ENCODE measurements at regions not wholly inside any gene's neighbourhood (a gene's known extent, or its start where the extent isn't known, plus 50 kb on each side); places are given as distances from the start of the nearest gene placed in this dataset.

DNA sequence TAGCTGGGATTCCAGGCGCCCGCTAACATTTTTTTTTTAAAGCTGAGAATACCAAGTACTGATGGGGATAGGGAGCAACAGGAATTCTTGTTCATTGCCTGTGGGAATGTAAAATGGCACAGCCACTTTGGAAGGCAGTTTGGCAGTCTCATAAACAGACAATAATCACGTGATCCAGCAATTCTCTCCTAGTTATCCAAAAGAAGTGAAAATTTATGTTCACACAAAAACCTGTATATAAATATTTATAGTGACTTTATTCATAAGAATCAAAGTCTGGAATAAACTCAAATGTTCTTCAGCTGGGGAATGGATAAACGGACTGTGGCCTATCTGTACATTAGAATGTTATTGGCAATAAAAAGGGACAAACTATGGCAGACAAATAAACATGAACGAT lies 72.5 kb upstream of the NEO1 start:
- no peak overlapping the region for H3K9ac ChIP-seq (ENCODE audit: low read length)
- no peaks in the 10 kb centered on the region for H3K79me2 ChIP-seq (ENCODE audit: insufficient read depth, low read length)
- DNase-seq (ENCODE audit: low read depth) (no peak), FAIRE-seq (no peak)
- Mint-ChIP-seq H3K4me1 (ENCODE audit: low read depth, unreplicated experiment) (no peaks in the 10 kb centered on the region), H3K36me3 (ENCODE audit: low read depth, unreplicated experiment) (no peaks in the 10 kb centered on the region), H3K9me3 (ENCODE audit: unreplicated experiment) (peaks cover 4% of the 10 kb centered on the region), H3K27ac (ENCODE audit: unreplicated experiment) (no peak overlapping the region), H3K27me3 (ENCODE audit: low read depth, unreplicated experiment) (peaks cover 11% of the 10 kb centered on the region), H3K4me3 (ENCODE audit: unreplicated experiment) (no peak overlapping the region)
- no peak overlapping the region for H2AFZ ChIP-seq (ENCODE audit: low read depth, low read length)
- no peaks in the 10 kb centered on the region for H4K20me1 ChIP-seq (ENCODE audit: insufficient read depth, low read length)
- H3K27ac ChIP-seq (ENCODE audit: low read depth, low read length) = no peak overlapping the region
- H3K4me1 ChIP-seq (ENCODE audit: insufficient read depth, low read length) = no peaks in the 10 kb centered on the region
- no peaks in the 10 kb centered on the region for H3K9me3 ChIP-seq (ENCODE audit: insufficient read depth, low read depth, low read length)
- H3K4me3 ChIP-seq (ENCODE audit: insufficient read depth, low read depth, low read length) = no peak overlapping the region
- H3K27me3 ChIP-seq (ENCODE audit: insufficient read depth, low read length) = peaks cover 2% of the 10 kb centered on the region
- TF ChIP-seq EZH2 (IDR thresholded peaks at IDR 0.05; ENCODE audit: insufficient read depth, low read length) = no peak
- TF ChIP-seq, protein P1, sequence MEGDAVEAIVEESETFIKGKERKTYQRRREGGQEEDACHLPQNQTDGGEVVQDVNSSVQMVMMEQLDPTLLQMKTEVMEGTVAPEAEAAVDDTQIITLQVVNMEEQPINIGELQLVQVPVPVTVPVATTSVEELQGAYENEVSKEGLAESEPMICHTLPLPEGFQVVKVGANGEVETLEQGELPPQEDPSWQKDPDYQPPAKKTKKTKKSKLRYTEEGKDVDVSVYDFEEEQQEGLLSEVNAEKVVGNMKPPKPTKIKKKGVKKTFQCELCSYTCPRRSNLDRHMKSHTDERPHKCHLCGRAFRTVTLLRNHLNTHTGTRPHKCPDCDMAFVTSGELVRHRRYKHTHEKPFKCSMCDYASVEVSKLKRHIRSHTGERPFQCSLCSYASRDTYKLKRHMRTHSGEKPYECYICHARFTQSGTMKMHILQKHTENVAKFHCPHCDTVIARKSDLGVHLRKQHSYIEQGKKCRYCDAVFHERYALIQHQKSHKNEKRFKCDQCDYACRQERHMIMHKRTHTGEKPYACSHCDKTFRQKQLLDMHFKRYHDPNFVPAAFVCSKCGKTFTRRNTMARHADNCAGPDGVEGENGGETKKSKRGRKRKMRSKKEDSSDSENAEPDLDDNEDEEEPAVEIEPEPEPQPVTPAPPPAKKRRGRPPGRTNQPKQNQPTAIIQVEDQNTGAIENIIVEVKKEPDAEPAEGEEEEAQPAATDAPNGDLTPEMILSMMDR (IDR thresholded peaks at IDR 0.05; ENCODE audit: insufficient read depth, low read depth, low read length) = no peak
- no peak overlapping the region for H3K4me2 ChIP-seq (ENCODE audit: low read length)
- H3K36me3 ChIP-seq (ENCODE audit: insufficient read depth, low read length) = no peaks in the 10 kb centered on the region

DNA sequence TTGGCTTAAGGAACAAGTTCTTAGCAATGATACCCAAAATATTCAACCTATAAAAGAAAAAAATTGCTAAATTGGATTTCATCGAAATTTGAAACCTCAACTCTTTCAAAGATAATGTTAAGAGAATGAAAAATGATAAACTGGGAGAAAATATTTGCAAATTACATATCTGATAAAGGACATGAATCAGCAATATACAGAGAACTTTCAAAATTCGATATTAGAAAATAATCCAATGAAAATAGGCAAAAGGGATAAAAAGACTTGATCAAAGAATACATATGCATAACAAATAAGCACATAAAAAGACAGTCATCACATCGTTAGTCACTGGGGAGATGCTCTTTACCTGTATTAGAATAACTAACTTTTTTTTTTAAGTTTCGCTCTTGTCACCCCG lies 73.0 kb upstream of the NEO1 start:
- no peaks in the 10 kb centered on the region for H3K36me3 Mint-ChIP-seq (ENCODE audit: low read depth, unreplicated experiment)
- no peak overlapping the region for H3K27ac Mint-ChIP-seq (ENCODE audit: unreplicated experiment)
- no peaks in the 10 kb centered on the region for H4K20me1 ChIP-seq (ENCODE audit: insufficient read depth, low read length)
- peaks cover 2% of the 10 kb centered on the region for H3K27me3 ChIP-seq (ENCODE audit: insufficient read depth, low read length)
- peaks cover 11% of the 10 kb centered on the region for H3K27me3 Mint-ChIP-seq (ENCODE audit: low read depth, unreplicated experiment)
- no peak overlapping the region for H3K4me3 Mint-ChIP-seq (ENCODE audit: unreplicated experiment)
- H3K9me3 Mint-ChIP-seq (ENCODE audit: unreplicated experiment) = peaks cover 3% of the 10 kb centered on the region
- no peak overlapping the region for H3K4me2 ChIP-seq (ENCODE audit: low read length)
- no peaks in the 10 kb centered on the region for H3K4me1 Mint-ChIP-seq (ENCODE audit: low read depth, unreplicated experiment)
- H3K36me3 ChIP-seq (ENCODE audit: insufficient read depth, low read length) = no peaks in the 10 kb centered on the region
- H2AFZ ChIP-seq (ENCODE audit: low read depth, low read length) = no peak overlapping the region
- no peak overlapping the region for H3K27ac ChIP-seq (ENCODE audit: low read depth, low read length)
- TF ChIP-seq EZH2 (IDR thresholded peaks at IDR 0.05; ENCODE audit: insufficient read depth, low read length) = no peak
- TF ChIP-seq, protein P1 (IDR thresholded peaks at IDR 0.05; ENCODE audit: insufficient read depth, low read depth, low read length) = no peak
- no peak overlapping the region for H3K4me3 ChIP-seq (ENCODE audit: insufficient read depth, low read depth, low read length)
- no peaks in the 10 kb centered on the region for H3K9me3 ChIP-seq (ENCODE audit: insufficient read depth, low read depth, low read length)
- H3K4me1 ChIP-seq (ENCODE audit: insufficient read depth, low read length) = no peaks in the 10 kb centered on the region
- FAIRE-seq (no peak), DNase-seq (ENCODE audit: low read depth) (no peak)
- no peak overlapping the region for H3K9ac ChIP-seq (ENCODE audit: low read length)
- H3K79me2 ChIP-seq (ENCODE audit: insufficient read depth, low read length) = no peaks in the 10 kb centered on the region

DNA sequence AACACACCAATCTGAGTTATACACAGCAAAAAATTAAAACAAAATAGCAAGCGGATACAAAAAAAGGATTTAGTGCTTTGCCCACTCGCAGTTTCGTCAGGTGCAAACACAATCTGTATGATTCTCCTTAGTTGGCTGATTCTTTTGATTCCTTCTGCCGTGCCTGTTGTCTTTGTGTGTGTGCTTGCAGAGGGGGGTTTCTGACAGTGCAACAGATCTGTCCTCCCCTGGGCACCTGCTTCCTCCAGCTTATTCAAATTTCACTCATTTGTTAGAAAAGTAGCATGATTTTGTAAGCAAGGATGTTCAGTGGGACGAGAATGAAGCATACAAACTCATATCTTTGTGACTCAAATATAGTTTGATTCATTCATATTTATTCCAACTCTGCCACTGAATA lies 74.0 kb upstream of the NEO1 start:
- Mint-ChIP-seq H3K4me3 (ENCODE audit: unreplicated experiment) (no peak overlapping the region), H3K27ac (ENCODE audit: unreplicated experiment) (no peak overlapping the region), H3K9me3 (ENCODE audit: unreplicated experiment) (no peaks in the 10 kb centered on the region), H3K36me3 (ENCODE audit: low read depth, unreplicated experiment) (no peaks in the 10 kb centered on the region), H3K4me1 (ENCODE audit: low read depth, unreplicated experiment) (no peaks in the 10 kb centered on the region), H3K27me3 (ENCODE audit: low read depth, unreplicated experiment) (peaks cover 14% of the 10 kb centered on the region)
- FAIRE-seq (no peak), DNase-seq (ENCODE audit: low read depth) (no peak)
- no peaks in the 10 kb centered on the region for H3K9me3 ChIP-seq (ENCODE audit: insufficient read depth, low read depth, low read length)
- no peaks in the 10 kb centered on the region for H4K20me1 ChIP-seq (ENCODE audit: insufficient read depth, low read length)
- no peak overlapping the region for H3K9ac ChIP-seq (ENCODE audit: low read length)
- no peaks in the 10 kb centered on the region for H3K4me1 ChIP-seq (ENCODE audit: insufficient read depth, low read length)
- no peak overlapping the region for H3K4me3 ChIP-seq (ENCODE audit: insufficient read depth, low read depth, low read length)
- no peak overlapping the region for H2AFZ ChIP-seq (ENCODE audit: low read depth, low read length)
- TF ChIP-seq, protein P1 (IDR thresholded peaks at IDR 0.05; ENCODE audit: insufficient read depth, low read depth, low read length) = no peak
- no peak for TF ChIP-seq EZH2 (IDR thresholded peaks at IDR 0.05; ENCODE audit: insufficient read depth, low read length)
- no peaks in the 10 kb centered on the region for H3K79me2 ChIP-seq (ENCODE audit: insufficient read depth, low read length)
- no peaks in the 10 kb centered on the region for H3K36me3 ChIP-seq (ENCODE audit: insufficient read depth, low read length)
- no peak overlapping the region for H3K4me2 ChIP-seq (ENCODE audit: low read length)
- no peak overlapping the region for H3K27ac ChIP-seq (ENCODE audit: low read depth, low read length)
- peaks cover 2% of the 10 kb centered on the region for H3K27me3 ChIP-seq (ENCODE audit: insufficient read depth, low read length)
